GM23338 (cell line): ENCODE measurements at regions not wholly inside any gene's neighbourhood (a gene's known extent, or its start where the extent isn't known, plus 50 kb on each side); places are given as distances from the start of the nearest gene placed in this dataset.

Experiments
- ATAC-seq: fragments of 200-7000 bp; cut with Tn5 transposase; 3 replicates; pipeline ENCODE4 v1.9.1; 2020
- DNase-seq: peaks from one replicate; pipeline ENCODE4 v3.0.0-alpha.2; 2015; ENCODE audit warnings: low spot score
- H2AFZ ChIP-seq: fragments of 200-600 bp; sonication (generic); 2 replicates; pipeline ENCODE4 v1.8.0; 2016; ENCODE audit warnings: antibody characterized with exemption, mild to moderate bottlenecking, moderate library complexity
- H3F3A ChIP-seq: fragments of 200-600 bp; sonication (generic); replicated peaks from 2 replicates; pipeline ENCODE4 v1.8.0; 2017; ENCODE audit warnings: antibody characterized with exemption, mixed run types, low read depth
- H3K27ac ChIP-seq: fragments of 200-600 bp; sonication (generic); 2 replicates; pipeline ENCODE4 v1.6.1; 2016; ENCODE audit warnings: low read depth
- H3K27me3 ChIP-seq: fragments of 200-600 bp; sonication (generic); 2 replicates; pipeline ENCODE4 v1.8.0; 2016; ENCODE audit warnings: mild to moderate bottlenecking, mixed run types, moderate library complexity; ENCODE audit not compliant: insufficient read depth
- H3K36me3 ChIP-seq: fragments of 200-600 bp; sonication (generic); 2 replicates; pipeline ENCODE4 v1.8.0; 2016; ENCODE audit warnings: mild to moderate bottlenecking; ENCODE audit not compliant: insufficient read depth
- H3K4me1 ChIP-seq: fragments of 200-600 bp; sonication (generic); 2 replicates; pipeline ENCODE4 v1.8.0; 2016; ENCODE audit warnings: mild to moderate bottlenecking, moderate library complexity; ENCODE audit not compliant: insufficient read depth
- H3K4me2 ChIP-seq: fragments of 200-600 bp; sonication (generic); 2 replicates; pipeline ENCODE4 v1.7.1; 2017; ENCODE audit warnings: mixed run types
- H3K4me3 ChIP-seq: fragments of 200-600 bp; sonication (generic); 2 replicates; pipeline ENCODE4 v1.6.1; 2016; ENCODE audit warnings: mixed run types
- H3K79me2 ChIP-seq: fragments of 200-600 bp; sonication (generic); replicated peaks from 2 replicates; pipeline ENCODE4 v1.8.0; 2017; ENCODE audit warnings: mild to moderate bottlenecking; ENCODE audit not compliant: insufficient read depth
- H3K9me2 ChIP-seq: fragments of 200-600 bp; sonication (generic); 2 replicates; pipeline ENCODE4 v1.8.0; 2017; ENCODE audit not compliant: insufficient read depth
- H4K20me1 ChIP-seq: fragments of 200-600 bp; sonication (generic); replicated peaks from 2 replicates; pipeline ENCODE4 v1.8.0; 2017; ENCODE audit warnings: mild to moderate bottlenecking; ENCODE audit not compliant: insufficient read depth
- H3K27ac Mint-ChIP-seq: 2 replicates; pipeline ENCODE4 v1.8.0; 2020; ENCODE audit warnings: inconsistent platforms, mild to moderate bottlenecking, moderate library complexity, mixed read lengths
- H3K27me3 Mint-ChIP-seq: 3 replicates; pipeline ENCODE4 v1.8.0; 2022; ENCODE audit warnings: low read depth, mild to moderate bottlenecking, moderate library complexity, mixed read lengths, inconsistent platforms; ENCODE audit not compliant: insufficient read depth, poor library complexity
- H3K36me3 Mint-ChIP-seq: 3 replicates; pipeline ENCODE4 v1.8.0; 2021; ENCODE audit warnings: low read depth, mild to moderate bottlenecking, inconsistent platforms, moderate library complexity, mixed read lengths
- H3K4me1 Mint-ChIP-seq: 3 replicates; pipeline ENCODE4 v1.8.0; 2020; ENCODE audit warnings: mild to moderate bottlenecking, inconsistent platforms, mixed read lengths
- H3K4me3 Mint-ChIP-seq: 3 replicates; pipeline ENCODE4 v1.8.0; 2021; ENCODE audit warnings: moderate library complexity, mild to moderate bottlenecking, inconsistent platforms, mixed read lengths
- H3K9me3 Mint-ChIP-seq: 3 replicates; pipeline ENCODE4 v1.8.0; 2020; ENCODE audit warnings: moderate library complexity, mild to moderate bottlenecking, inconsistent platforms, mixed read lengths
- CREB1 ChIP-seq: fragments of 250-450 bp; sonication (Bioruptor Pico); IDR thresholded peaks from 2 replicates; pipeline ENCODE4 v1.5.0; 2020; ENCODE audit warnings: low read depth, mild to moderate bottlenecking, moderate library complexity
- CTCF ChIP-seq, 2 experiments: fragments of 200-600 bp in 1 of 2; sonication (generic) in 1 of 2; conservative IDR thresholded peaks; 2 replicates each; pipeline versions ENCODE4 v1.5.1 to v1.6.1; 2016 to 2017; ENCODE audit warnings: antibody characterized with exemption in 2 of 2, low read depth in 2 of 2, mild to moderate bottlenecking in 2 of 2, moderate library complexity in 1 of 2
- EZH2phosphoT487 ChIP-seq: fragments of 200-600 bp; sonication (generic); IDR thresholded peaks from one replicate; pipeline ENCODE4 v1.8.1; 2018; ENCODE audit warnings: antibody characterized with exemption; ENCODE audit not compliant: unreplicated experiment
- JUNB ChIP-seq: IDR thresholded peaks from one replicate; pipeline ENCODE4 v1.6.1; 2016; ENCODE audit warnings: antibody characterized with exemption; ENCODE audit not compliant: unreplicated experiment
- NANOG ChIP-seq: IDR thresholded peaks from 2 replicates; pipeline ENCODE4 v1.6.1; 2016; ENCODE audit warnings: antibody characterized with exemption, borderline replicate concordance
- POLR2AphosphoS5 ChIP-seq: IDR thresholded peaks from 2 replicates; pipeline ENCODE4 v1.6.1; 2016; ENCODE audit warnings: antibody characterized with exemption, low read depth
- REST ChIP-seq: IDR thresholded peaks from one replicate; pipeline ENCODE4 v1.6.1; 2018; ENCODE audit warnings: antibody characterized with exemption; ENCODE audit not compliant: unreplicated experiment
- STAT1 ChIP-seq: IDR thresholded peaks from one replicate; pipeline ENCODE4 v1.6.1; 2016; ENCODE audit warnings: antibody characterized with exemption; ENCODE audit not compliant: unreplicated experiment
- ZNF114 ChIP-seq: fragments of 250-450 bp; sonication (Bioruptor Pico); IDR thresholded peaks from 2 replicates; pipeline ENCODE4 v1.5.0; 2020; ENCODE audit warnings: mild to moderate bottlenecking, moderate library complexity
- ZNF331 ChIP-seq: fragments of 250-450 bp; sonication (Bioruptor Pico); IDR thresholded peaks from 2 replicates; pipeline ENCODE4 v1.5.0; 2020; ENCODE audit warnings: low read depth, mild to moderate bottlenecking, moderate library complexity
- ZNF462 ChIP-seq: fragments of 250-450 bp; sonication (Bioruptor Pico); IDR thresholded peaks from 2 replicates; pipeline ENCODE4 v1.5.0; 2020; ENCODE audit warnings: mild to moderate bottlenecking, moderate library complexity

GRCh38 chr1:30416221-30416820 lies 307.1 kb downstream of the MATN1 start:
- Histone ChIP-seq H3K4me3 (no peak overlapping the region), H3K27ac (no peak overlapping the region), H2AFZ (no peak overlapping the region), H3K79me2 (no peaks in the 10 kb centered on the region), H3K27me3 (no peaks in the 10 kb centered on the region), H3K4me2 (no peak overlapping the region), H3K9me2 (no peaks in the 10 kb centered on the region), H3K4me1 (no peaks in the 10 kb centered on the region), H3F3A (no peaks in the 10 kb centered on the region), H4K20me1 (no peaks in the 10 kb centered on the region), H3K36me3 (no peaks in the 10 kb centered on the region)
- TF ChIP-seq JUNB (no peak), EZH2phosphoT487 (no peak), POLR2AphosphoS5 (no peak), CREB1 (CRISPR knock-in tag) (no peak), NANOG (no peak), CTCF (conservative IDR thresholded peaks at IDR 0.05; ENCODE audit: low read depth in 2 of 2) (no peak), ZNF114 (CRISPR knock-in tag) (no peak), STAT1 (no peak), ZNF462 (CRISPR knock-in tag) (no peak), REST (no peak), ZNF331 (CRISPR knock-in tag) (no peak)
- no peak for DNase-seq
- H3K27ac Mint-ChIP-seq = no peak overlapping the region
- no peaks in the 10 kb centered on the region; the same call in 2 of the 3 replicates for H3K9me3 Mint-ChIP-seq
- H3K4me3 Mint-ChIP-seq = no peak overlapping the region
- H3K4me1 Mint-ChIP-seq = no peaks in the 10 kb centered on the region
- peaks cover 7% of the 10 kb centered on the region for H3K27me3 Mint-ChIP-seq
- H3K36me3 Mint-ChIP-seq = no peaks in the 10 kb centered on the region
- ATAC-seq = no peak
